ENCODE measurements at regions not wholly inside any gene's neighbourhood (a gene's known extent, or its start where the extent isn't known, plus 50 kb on each side); places are given as distances from the start of the nearest gene placed in this dataset.

GRCh38 chr1:208358651-208359050 is 114.5 kb upstream of the PLXNA2 start:
- no peak for TF ChIP-seq CTCF (IDR thresholded peaks at IDR 0.05; ENCODE audit: low read length, missing control alignments)
- no peak for DNase-seq (ENCODE audit: low read depth)
- H3K4me3 ChIP-seq (replicated peaks; ENCODE audit: low read depth, low read length): no peak overlapping the region

GRCh38 chr1:208362011-208362410 is 117.8 kb upstream of the PLXNA2 start:
- DNase-seq (ENCODE audit: low read depth): no peak
- H3K4me3 ChIP-seq (replicated peaks; ENCODE audit: low read depth, low read length): no peak overlapping the region
- TF ChIP-seq CTCF (IDR thresholded peaks at IDR 0.05; ENCODE audit: low read length, missing control alignments): no peak

GRCh38 chr1:208366559-208366958 is 122.4 kb upstream of the PLXNA2 start:
- H3K4me3 ChIP-seq (replicated peaks; ENCODE audit: low read depth, low read length): no peak overlapping the region
- TF ChIP-seq CTCF (IDR thresholded peaks at IDR 0.05; ENCODE audit: low read length, missing control alignments): no peak
- DNase-seq (ENCODE audit: low read depth): no peak

GRCh38 chr1:208369045-208369444 is 124.9 kb upstream of the PLXNA2 start:
- no peak for TF ChIP-seq CTCF (IDR thresholded peaks at IDR 0.05; ENCODE audit: low read length, missing control alignments)
- no peak for DNase-seq (ENCODE audit: low read depth)
- H3K4me3 ChIP-seq (replicated peaks; ENCODE audit: low read depth, low read length): no peak overlapping the region

GRCh38 chr1:208369658-208370057 is 125.5 kb upstream of the PLXNA2 start:
- no peak overlapping the region for H3K4me3 ChIP-seq (replicated peaks; ENCODE audit: low read depth, low read length)
- DNase-seq (ENCODE audit: low read depth): no peak
- no peak for TF ChIP-seq CTCF (IDR thresholded peaks at IDR 0.05; ENCODE audit: low read length, missing control alignments)

- no peak for TF ChIP-seq CTCF (IDR thresholded peaks at IDR 0.05; ENCODE audit: low read length, missing control alignments)
- no peak overlapping the region for H3K4me3 ChIP-seq (replicated peaks; ENCODE audit: low read depth, low read length)
- no peak for DNase-seq (ENCODE audit: low read depth)
Measured at GRCh38 chr1:208374391-208374941, 130.3 kb upstream of the PLXNA2 start.

GRCh38 chr1:208381481-208381880 is 137.3 kb upstream of the PLXNA2 start:
- DNase-seq (ENCODE audit: low read depth): no peak
- H3K4me3 ChIP-seq (replicated peaks; ENCODE audit: low read depth, low read length): no peak overlapping the region
- no peak for TF ChIP-seq CTCF (IDR thresholded peaks at IDR 0.05; ENCODE audit: low read length, missing control alignments)

Data from fibroblast of pulmonary artery (primary cell).